HG02798 (cell line): ENCODE measurements at regions not wholly inside any gene's neighbourhood (a gene's known extent, or its start where the extent isn't known, plus 50 kb on each side); places are given as distances from the start of the nearest gene placed in this dataset.

Experiments
- ATAC-seq: cut with Tn5 transposase; IDR thresholded peaks from one replicate; pipeline ENCODE4 v1.9.1; 2021; ENCODE audit warnings: mild to moderate bottlenecking; ENCODE audit not compliant: unreplicated experiment, poor library complexity

- no peak for ATAC-seq
Measured at GRCh38 chr12:45622210-45622937, 107.1 kb upstream of the ARID2 start.

- ATAC-seq: no peak
Measured at GRCh38 chr12:45623221-45623620, 106.3 kb upstream of the ARID2 start.

DNA sequence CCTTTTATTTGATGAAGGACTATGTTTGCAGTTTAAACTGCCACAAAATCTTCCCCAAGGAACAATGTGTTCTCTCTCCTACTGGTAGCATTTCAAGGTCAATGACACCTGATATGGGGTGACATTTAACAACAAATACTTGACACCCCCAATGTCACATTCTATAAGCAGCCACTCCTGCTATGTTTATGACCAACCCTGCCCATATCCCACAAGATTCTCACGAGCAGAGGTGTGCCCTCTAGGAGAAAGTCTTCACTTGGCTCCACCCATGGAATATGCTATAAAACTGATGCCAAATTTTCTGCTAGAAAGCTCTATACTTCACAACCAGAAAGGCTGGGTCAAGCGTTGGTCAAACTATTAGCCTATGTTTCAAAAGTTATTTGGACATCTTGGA is 105.6 kb upstream of the ARID2 start:
- ATAC-seq: no peak

GRCh38 chr12:45626965-45627364 is 102.5 kb upstream of the ARID2 start:
- ATAC-seq: no peak

DNA sequence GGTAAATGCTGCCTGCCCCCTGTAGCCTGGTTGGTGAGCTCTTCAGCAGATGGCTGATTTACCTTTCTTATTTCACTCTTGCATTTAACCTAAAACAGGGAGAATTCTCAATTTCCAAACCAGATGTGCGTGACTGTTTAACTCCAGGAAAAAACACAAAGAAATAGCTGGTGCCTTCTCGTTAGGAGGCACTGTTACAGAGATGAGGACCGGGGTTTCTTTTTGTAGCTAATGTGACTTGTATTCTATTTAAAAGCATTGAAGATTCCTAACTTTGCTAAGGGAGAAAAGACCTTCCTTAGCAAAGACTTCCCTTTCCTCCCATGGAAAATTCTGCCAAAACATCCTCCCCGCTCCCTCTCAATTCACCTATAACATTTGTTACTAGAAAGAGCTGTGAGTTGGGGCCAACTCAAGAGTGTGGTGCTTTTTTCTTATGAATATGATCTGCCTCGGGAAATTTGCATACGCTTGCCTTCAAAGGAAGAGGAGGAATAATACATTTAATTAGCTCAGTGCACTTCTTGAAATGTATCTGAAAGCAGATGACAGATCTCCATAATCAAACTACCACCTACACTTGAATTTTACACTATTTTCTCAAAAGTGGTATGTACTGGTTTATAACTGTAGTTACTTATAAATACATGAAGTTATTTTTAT is 102.0 kb upstream of the ARID2 start:
- ATAC-seq: no peak

- ATAC-seq: no peak
Measured at GRCh38 chr12:45629292-45629691, 100.2 kb upstream of the ARID2 start.

DNA sequence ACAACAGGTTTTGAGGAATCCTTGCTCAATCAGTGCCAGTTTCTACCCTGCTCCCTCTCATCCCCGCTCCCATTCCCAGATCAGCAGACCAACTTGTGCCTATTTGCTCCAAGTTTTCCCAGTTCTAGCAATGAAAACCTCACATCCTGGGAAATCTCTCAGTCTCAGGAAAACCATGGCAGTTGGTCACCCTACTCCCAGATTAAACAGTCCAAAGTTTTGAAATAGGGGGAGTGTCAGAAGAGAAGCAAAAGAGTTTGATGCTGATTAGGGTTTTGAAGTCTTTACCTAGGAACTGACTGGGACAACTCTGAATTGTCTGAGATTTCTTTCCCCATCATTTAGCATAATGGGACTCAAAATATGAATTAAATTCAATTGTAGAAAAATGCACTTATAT is 95.8 kb upstream of the ARID2 start:
- ATAC-seq: no peak

GRCh38 chr12:45634273-45634917 is 95.1 kb upstream of the ARID2 start:
- peak; percentile 49 for ATAC-seq

- no peak for ATAC-seq
Measured at GRCh38 chr12:45637242-45637641, 92.3 kb upstream of the ARID2 start.

GRCh38 chr12:45637706-45638105 is 91.8 kb upstream of the ARID2 start:
- no peak for ATAC-seq

GRCh38 chr12:45638386-45638785 is 91.1 kb upstream of the ARID2 start:
- ATAC-seq: no peak

GRCh38 chr12:45644541-45644940 is 85.0 kb upstream of the ARID2 start:
- ATAC-seq: no peak

- no peak for ATAC-seq
Measured at GRCh38 chr12:45646851-45647581, 82.5 kb upstream of the ARID2 start.

DNA sequence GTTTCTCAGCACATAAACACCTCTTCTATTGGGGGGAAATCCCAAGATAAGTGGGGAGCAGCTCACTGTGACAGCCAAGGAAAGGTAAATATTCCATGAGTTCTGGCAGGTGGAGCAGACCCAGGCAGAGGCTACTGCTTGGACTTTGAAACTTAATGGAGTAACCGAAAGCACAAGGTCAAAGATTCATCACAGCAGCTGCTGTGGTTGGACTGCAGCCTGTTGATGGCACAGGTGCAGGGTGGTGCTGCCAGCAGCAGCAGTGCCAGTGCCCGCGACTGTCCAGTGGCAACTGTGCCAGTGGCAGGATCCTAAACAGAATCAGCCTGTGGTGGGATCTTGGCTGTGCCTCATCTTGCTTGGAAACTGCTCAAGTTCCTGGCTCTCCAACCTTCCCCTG is 81.4 kb upstream of the ARID2 start:
- ATAC-seq: no peak

DNA sequence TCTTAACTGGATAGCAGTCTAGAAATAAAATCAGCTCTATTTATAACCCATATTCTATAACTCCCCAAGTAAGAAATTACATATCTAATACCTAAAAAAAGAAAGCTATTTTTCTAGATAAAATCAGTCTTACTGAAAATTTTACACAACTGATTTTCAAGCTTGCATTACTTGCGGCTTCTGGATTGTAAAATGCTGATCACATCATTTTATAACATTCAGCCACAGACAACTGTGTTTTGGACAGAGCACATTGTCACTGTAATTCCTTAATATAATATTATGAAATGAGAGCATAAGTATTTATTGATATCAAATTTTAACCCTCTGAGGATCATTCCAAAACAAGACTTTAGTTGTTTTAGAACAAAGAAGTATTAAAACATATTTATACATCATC is 78.5 kb upstream of the ARID2 start:
- no peak for ATAC-seq

- no peak for ATAC-seq
Measured at GRCh38 chr12:45654002-45654665, 75.4 kb upstream of the ARID2 start.

DNA sequence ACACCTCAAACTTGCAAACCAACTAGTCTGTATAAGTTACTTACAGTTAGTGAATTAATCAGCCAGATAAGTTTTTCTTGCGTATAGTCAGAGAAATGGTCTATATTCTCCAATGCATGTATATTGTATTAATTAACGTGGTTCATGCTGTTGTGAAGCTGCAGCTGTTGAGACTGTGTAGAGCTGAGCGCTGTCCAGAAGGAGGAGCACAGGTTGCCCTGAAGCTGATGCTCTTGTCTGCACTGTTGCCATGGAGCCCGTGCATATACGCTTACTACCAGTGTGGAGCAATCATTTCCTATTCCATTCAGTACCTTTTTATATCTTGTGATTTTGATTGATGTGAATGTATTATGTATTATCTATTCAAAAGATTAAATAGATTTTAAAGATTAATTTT is 74.3 kb upstream of the ARID2 start:
- ATAC-seq: peak; percentile 76

DNA sequence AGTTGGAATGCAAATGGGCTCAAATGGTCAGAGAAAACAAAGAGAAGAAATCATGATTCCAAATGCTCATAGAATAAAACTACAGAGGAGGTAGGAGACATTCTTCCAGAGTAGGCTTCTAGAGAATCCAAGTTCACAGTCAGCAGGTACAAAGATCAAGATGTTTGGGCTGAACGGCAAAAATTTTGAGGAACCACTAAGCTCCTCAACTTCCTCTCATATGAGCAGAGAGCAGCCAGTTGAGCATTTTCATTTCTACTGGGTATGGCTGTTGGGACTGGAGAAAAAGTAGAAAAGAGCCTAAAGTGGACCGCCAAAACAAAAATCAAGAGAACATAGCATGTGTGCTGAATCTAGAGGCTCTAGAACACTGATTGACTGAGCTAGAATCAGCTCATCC is 73.8 kb upstream of the ARID2 start:
- no peak for ATAC-seq

GRCh38 chr12:45658020-45658419 is 71.5 kb upstream of the ARID2 start:
- no peak for ATAC-seq

DNA sequence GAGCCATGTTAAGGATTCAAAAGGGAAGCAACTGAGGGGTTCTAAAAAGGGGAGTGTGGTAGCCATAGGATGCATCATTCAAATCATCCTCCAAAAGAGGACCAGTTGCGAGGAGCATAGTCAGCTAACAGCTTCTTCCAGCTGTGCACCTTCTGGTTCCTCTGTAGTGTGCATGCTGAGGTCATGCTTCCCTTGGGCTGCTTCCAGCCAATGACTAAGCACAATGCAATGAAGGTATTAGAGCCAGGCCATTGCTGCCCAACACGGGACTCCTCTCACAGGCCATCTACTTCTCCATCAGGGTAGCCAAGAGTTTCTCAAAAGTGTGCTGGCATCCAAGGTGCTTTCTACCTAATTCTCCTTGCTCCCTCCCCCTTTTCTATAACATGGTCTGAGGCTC is 69.2 kb upstream of the ARID2 start:
- ATAC-seq: no peak
